ENCODE measurements at regions not wholly inside any gene's neighbourhood (a gene's known extent, or its start where the extent isn't known, plus 50 kb on each side); places are given as distances from the start of the nearest gene placed in this dataset.

DNA sequence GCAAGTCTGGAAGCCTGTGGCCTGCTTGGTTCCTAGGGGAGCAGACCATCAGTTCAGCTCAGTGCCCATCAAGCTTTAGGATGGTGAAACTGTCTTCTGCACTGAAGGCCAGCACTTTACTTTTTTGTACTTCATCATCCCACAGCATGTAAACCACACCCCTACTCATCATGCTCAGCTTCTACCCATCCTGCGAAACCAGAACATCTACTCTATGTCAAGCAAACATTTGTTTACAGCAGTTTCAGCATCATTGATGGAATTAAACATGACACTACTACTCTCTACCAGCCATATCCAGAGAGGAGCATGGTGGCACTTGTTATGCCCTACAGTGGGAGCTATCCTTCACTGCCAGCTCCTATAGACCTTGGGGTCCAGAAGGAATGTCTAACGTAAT lies 306.6 kb downstream of the SOX2 start:
- DNase-seq (ENCODE audit: low read depth): no peak
- no peaks in the 10 kb centered on the region for H3K36me3 ChIP-seq (ENCODE audit: insufficient read depth, low read length)
- no peak overlapping the region for H3K9ac ChIP-seq (ENCODE audit: low read length)
- H3K27ac Mint-ChIP-seq (ENCODE audit: unreplicated experiment): no peak overlapping the region
- H3K27me3 ChIP-seq (ENCODE audit: insufficient read depth, low read length): no peaks in the 10 kb centered on the region
- no peaks in the 10 kb centered on the region for H3K36me3 Mint-ChIP-seq (ENCODE audit: low read depth, unreplicated experiment)
- FAIRE-seq: no peak
- H3K4me1 Mint-ChIP-seq (ENCODE audit: low read depth, unreplicated experiment): no peaks in the 10 kb centered on the region
- no peak for TF ChIP-seq CTCF (IDR thresholded peaks at IDR 0.05; ENCODE audit: insufficient read depth, low read depth, low read length)
- TF ChIP-seq EZH2 (IDR thresholded peaks at IDR 0.05; ENCODE audit: insufficient read depth, low read length): no peak
- H4K20me1 ChIP-seq (ENCODE audit: insufficient read depth, low read length): no peaks in the 10 kb centered on the region
- H3K27me3 Mint-ChIP-seq (ENCODE audit: low read depth, unreplicated experiment): peaks cover 3% of the 10 kb centered on the region
- H3K4me3 ChIP-seq (ENCODE audit: insufficient read depth, low read depth, low read length): no peak overlapping the region
- H3K79me2 ChIP-seq (ENCODE audit: insufficient read depth, low read length): no peaks in the 10 kb centered on the region
- H3K4me2 ChIP-seq (ENCODE audit: low read length): no peak overlapping the region
- H3K4me1 ChIP-seq (ENCODE audit: insufficient read depth, low read length): no peaks in the 10 kb centered on the region
- H3K27ac ChIP-seq (ENCODE audit: low read depth, low read length): no peak overlapping the region
- no peak overlapping the region for H3K4me3 Mint-ChIP-seq (ENCODE audit: unreplicated experiment)
- H3K9me3 Mint-ChIP-seq (ENCODE audit: unreplicated experiment): no peaks in the 10 kb centered on the region
- H3K9me3 ChIP-seq (ENCODE audit: insufficient read depth, low read depth, low read length): no peaks in the 10 kb centered on the region
- no peak overlapping the region for H2AFZ ChIP-seq (ENCODE audit: low read depth, low read length)

- Histone ChIP-seq H2AFZ (ENCODE audit: low read depth, low read length) (no peak overlapping the region), H3K4me3 (ENCODE audit: insufficient read depth, low read depth, low read length) (no peak overlapping the region), H3K4me2 (ENCODE audit: low read length) (no peak overlapping the region), H3K4me1 (ENCODE audit: insufficient read depth, low read length) (no peaks in the 10 kb centered on the region), H3K79me2 (ENCODE audit: insufficient read depth, low read length) (no peaks in the 10 kb centered on the region), H3K9me3 (ENCODE audit: insufficient read depth, low read depth, low read length) (no peaks in the 10 kb centered on the region), H4K20me1 (ENCODE audit: insufficient read depth, low read length) (no peaks in the 10 kb centered on the region), H3K9ac (ENCODE audit: low read length) (no peak overlapping the region), H3K27me3 (ENCODE audit: insufficient read depth, low read length) (no peaks in the 10 kb centered on the region), H3K36me3 (ENCODE audit: insufficient read depth, low read length) (no peaks in the 10 kb centered on the region), H3K27ac (ENCODE audit: low read depth, low read length) (no peak overlapping the region)
- DNase-seq (ENCODE audit: low read depth): no peak
- no peak overlapping the region for H3K4me3 Mint-ChIP-seq (ENCODE audit: unreplicated experiment)
- TF ChIP-seq CTCF (IDR thresholded peaks at IDR 0.05; ENCODE audit: insufficient read depth, low read depth, low read length) (no peak), EZH2 (IDR thresholded peaks at IDR 0.05; ENCODE audit: insufficient read depth, low read length) (no peak)
- peaks cover 3% of the 10 kb centered on the region for H3K27me3 Mint-ChIP-seq (ENCODE audit: low read depth, unreplicated experiment)
- FAIRE-seq: no peak
- H3K36me3 Mint-ChIP-seq (ENCODE audit: low read depth, unreplicated experiment): no peaks in the 10 kb centered on the region
- no peaks in the 10 kb centered on the region for H3K4me1 Mint-ChIP-seq (ENCODE audit: low read depth, unreplicated experiment)
- H3K27ac Mint-ChIP-seq (ENCODE audit: unreplicated experiment): no peak overlapping the region
- no peaks in the 10 kb centered on the region for H3K9me3 Mint-ChIP-seq (ENCODE audit: unreplicated experiment)
Observed at GRCh38 chr3:182019926-182020325, 308.2 kb downstream of the SOX2 start.

DNA sequence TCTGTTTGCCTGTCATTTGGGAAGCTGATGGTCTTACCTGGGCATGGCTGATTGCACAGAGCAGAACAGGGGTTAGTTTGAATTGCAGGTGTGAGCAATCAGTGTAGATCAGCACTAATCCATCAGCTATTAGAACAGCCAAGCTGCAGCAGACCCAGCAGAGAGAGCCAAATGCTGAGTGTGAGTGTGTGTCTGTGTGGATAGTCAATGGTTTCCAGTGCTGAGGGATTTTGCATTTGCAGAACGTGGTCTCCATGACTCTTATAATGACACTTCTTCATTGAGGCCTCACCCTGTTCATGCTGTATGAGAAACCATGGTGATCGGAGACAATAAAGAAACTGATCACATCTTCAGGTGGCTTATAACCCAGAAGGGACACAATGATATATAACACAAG lies 312.1 kb downstream of the SOX2 start:
- no peak overlapping the region for H3K4me2 ChIP-seq (ENCODE audit: low read length)
- H3K27ac ChIP-seq (ENCODE audit: low read depth, low read length): no peak overlapping the region
- H3K79me2 ChIP-seq (ENCODE audit: insufficient read depth, low read length): no peaks in the 10 kb centered on the region
- Mint-ChIP-seq H3K27ac (ENCODE audit: unreplicated experiment) (no peak overlapping the region), H3K9me3 (ENCODE audit: unreplicated experiment) (no peaks in the 10 kb centered on the region), H3K4me3 (ENCODE audit: unreplicated experiment) (no peak overlapping the region), H3K27me3 (ENCODE audit: low read depth, unreplicated experiment) (no peaks in the 10 kb centered on the region), H3K4me1 (ENCODE audit: low read depth, unreplicated experiment) (peaks cover 18% of the 10 kb centered on the region), H3K36me3 (ENCODE audit: low read depth, unreplicated experiment) (no peaks in the 10 kb centered on the region)
- TF ChIP-seq CTCF (IDR thresholded peaks at IDR 0.05; ENCODE audit: insufficient read depth, low read depth, low read length) (no peak), EZH2 (IDR thresholded peaks at IDR 0.05; ENCODE audit: insufficient read depth, low read length) (no peak)
- H4K20me1 ChIP-seq (ENCODE audit: insufficient read depth, low read length): no peaks in the 10 kb centered on the region
- H3K9ac ChIP-seq (ENCODE audit: low read length): no peak overlapping the region
- no peak overlapping the region for H2AFZ ChIP-seq (ENCODE audit: low read depth, low read length)
- FAIRE-seq (no peak), DNase-seq (ENCODE audit: low read depth) (no peak)
- H3K9me3 ChIP-seq (ENCODE audit: insufficient read depth, low read depth, low read length): no peaks in the 10 kb centered on the region
- H3K27me3 ChIP-seq (ENCODE audit: insufficient read depth, low read length): no peaks in the 10 kb centered on the region
- no peaks in the 10 kb centered on the region for H3K36me3 ChIP-seq (ENCODE audit: insufficient read depth, low read length)
- H3K4me3 ChIP-seq (ENCODE audit: insufficient read depth, low read depth, low read length): no peak overlapping the region
- H3K4me1 ChIP-seq (ENCODE audit: insufficient read depth, low read length): peaks cover 11% of the 10 kb centered on the region

All from astrocyte (in vitro differentiated cells and primary cell).